ENCODE measurements at regions not wholly inside any gene's neighbourhood (a gene's known extent, or its start where the extent isn't known, plus 50 kb on each side); places are given as distances from the start of the nearest gene placed in this dataset.

DNA sequence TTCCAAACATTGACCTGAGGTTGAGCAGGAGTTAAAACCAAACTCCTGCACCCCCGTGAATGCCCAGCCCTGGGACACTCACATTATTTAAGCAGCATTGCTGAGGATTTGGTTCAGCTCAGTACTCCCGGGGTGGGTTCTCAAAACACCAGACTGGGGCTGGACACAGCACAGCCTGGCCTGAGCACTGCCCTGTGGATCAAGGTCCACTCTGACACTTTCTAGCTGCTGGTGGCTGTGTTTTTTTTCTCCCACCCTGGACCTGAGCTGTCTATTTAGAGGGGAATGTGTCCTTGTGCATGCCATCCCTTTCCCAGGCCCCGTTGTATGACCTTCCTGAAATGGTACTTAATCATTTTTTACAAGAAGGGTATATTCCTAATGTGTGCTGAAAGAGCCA, 94.7 kb upstream of the GJB6 start:
- TF ChIP-seq POLR2A (IDR thresholded peaks at IDR 0.05) = no peak
- TF ChIP-seq, protein P1, sequence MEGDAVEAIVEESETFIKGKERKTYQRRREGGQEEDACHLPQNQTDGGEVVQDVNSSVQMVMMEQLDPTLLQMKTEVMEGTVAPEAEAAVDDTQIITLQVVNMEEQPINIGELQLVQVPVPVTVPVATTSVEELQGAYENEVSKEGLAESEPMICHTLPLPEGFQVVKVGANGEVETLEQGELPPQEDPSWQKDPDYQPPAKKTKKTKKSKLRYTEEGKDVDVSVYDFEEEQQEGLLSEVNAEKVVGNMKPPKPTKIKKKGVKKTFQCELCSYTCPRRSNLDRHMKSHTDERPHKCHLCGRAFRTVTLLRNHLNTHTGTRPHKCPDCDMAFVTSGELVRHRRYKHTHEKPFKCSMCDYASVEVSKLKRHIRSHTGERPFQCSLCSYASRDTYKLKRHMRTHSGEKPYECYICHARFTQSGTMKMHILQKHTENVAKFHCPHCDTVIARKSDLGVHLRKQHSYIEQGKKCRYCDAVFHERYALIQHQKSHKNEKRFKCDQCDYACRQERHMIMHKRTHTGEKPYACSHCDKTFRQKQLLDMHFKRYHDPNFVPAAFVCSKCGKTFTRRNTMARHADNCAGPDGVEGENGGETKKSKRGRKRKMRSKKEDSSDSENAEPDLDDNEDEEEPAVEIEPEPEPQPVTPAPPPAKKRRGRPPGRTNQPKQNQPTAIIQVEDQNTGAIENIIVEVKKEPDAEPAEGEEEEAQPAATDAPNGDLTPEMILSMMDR (IDR thresholded peaks at IDR 0.05 in 4 of 5, conservative IDR thresholded peaks at IDR 0.05 in 1 of 5) = no peak

Measured in gastrocnemius medialis (tissue), 4 donors.